BE2C (cell line): ENCODE measurements at regions not wholly inside any gene's neighbourhood (a gene's known extent, or its start where the extent isn't known, plus 50 kb on each side); places are given as distances from the start of the nearest gene placed in this dataset.
A peak's percentile ranks its signal among the peaks of the same experiment; 100 is the strongest.
"Not testable (repeated sequence)": the region's sequence is repeated elsewhere in the genome, so short reads cannot be mapped to it uniquely, and the experiment has no call there.

Experiments
- DNase-seq: peaks from one replicate; pipeline ENCODE4 v3.0.0-alpha.2; 2020
- H3K27me3 ChIP-seq: fragments of 250-450 bp; sonication (Bioruptor Pico); 2 replicates; pipeline ENCODE4 v1.5.1; 2020; ENCODE audit warnings: mild to moderate bottlenecking
- H3K36me3 ChIP-seq: fragments of 250-450 bp; sonication (Bioruptor Pico); 2 replicates; pipeline ENCODE4 v1.5.1; 2020; ENCODE audit warnings: mild to moderate bottlenecking
- H3K4me1 ChIP-seq: fragments of 250-450 bp; sonication (Bioruptor Pico); 2 replicates; pipeline ENCODE4 v1.5.1; 2020
- H3K4me3 ChIP-seq: 2 replicates; pipeline ENCODE4 v1.5.1; 2011; ENCODE audit warnings: low read depth, low read length
- H3K9me3 ChIP-seq: fragments of 250-450 bp; sonication (Bioruptor Pico); 2 replicates; pipeline ENCODE4 v1.5.1; 2020
- TF ChIP-seq, protein P1 (sequence below): IDR thresholded peaks from 2 replicates; pipeline ENCODE4 v1.5.1; 2012; ENCODE audit warnings: mild to moderate bottlenecking, low read depth, low read length

DNA sequence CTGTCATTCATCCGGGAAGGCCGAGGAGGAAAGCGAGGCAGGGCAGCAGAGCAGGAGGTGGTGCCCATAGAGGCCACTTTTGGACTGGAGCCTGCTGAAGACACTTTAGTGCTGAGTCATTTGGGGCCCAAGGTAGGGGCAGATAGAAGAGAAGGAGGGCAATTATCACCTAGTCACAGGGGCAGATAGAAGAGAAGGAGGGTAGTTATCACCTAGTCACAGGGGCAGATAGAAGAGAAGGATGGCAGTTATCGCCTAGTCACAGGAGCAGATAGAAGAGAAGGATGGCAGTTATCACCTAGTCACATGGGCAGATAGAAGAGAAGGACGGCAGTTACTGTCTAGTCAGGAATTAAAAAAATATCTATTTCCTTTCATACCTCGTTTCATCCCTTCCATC, 1372.6 kb downstream of the FOXD4L5 start:
- H3K27me3 ChIP-seq, H3K4me3 ChIP-seq, H3K9me3 ChIP-seq, H3K4me1 ChIP-seq, H3K36me3 ChIP-seq, DNase-seq: not testable (repeated sequence)

GRCh38 chr9:63909076-63909475, 1375.9 kb downstream of the FOXD4L5 start:
- not testable (repeated sequence) for H3K9me3 ChIP-seq, DNase-seq, H3K27me3 ChIP-seq, H3K4me3 ChIP-seq, H3K36me3 ChIP-seq, H3K4me1 ChIP-seq

DNA sequence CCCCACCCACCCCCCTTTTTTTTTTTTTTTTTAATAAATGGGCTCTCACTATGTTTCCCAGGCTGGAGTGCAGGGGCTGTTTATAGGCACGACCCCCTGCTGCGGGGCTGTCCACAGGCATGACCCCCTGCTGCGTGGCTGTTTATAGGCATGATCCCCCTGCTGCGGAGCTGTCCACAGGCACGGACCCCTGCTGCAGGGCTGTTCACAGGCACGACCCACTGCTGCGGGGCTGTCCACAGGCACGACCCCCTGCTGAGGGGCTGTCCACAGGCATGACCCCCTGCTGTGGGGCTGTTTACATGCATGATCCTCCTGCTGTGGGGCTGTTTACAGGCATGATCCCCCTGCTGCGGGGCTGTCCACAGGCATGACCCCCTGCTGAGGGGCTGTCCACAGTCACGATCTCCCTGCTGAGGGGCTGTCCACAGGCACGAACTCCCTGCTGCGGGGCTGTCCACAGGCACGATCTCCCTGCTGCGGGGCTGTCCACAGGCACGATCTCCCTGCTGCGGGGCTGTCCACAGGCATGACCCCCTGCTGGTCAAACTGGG, 1385.3 kb downstream of the FOXD4L5 start:
- not testable (repeated sequence) for H3K9me3 ChIP-seq, H3K4me1 ChIP-seq, DNase-seq, H3K4me3 ChIP-seq, H3K27me3 ChIP-seq, H3K36me3 ChIP-seq

- not testable (repeated sequence) for H3K36me3 ChIP-seq, H3K9me3 ChIP-seq, DNase-seq, H3K4me1 ChIP-seq, H3K27me3 ChIP-seq, H3K4me3 ChIP-seq
Measured at GRCh38 chr9:63881386-63881785, 1403.6 kb downstream of the FOXD4L5 start.

DNA sequence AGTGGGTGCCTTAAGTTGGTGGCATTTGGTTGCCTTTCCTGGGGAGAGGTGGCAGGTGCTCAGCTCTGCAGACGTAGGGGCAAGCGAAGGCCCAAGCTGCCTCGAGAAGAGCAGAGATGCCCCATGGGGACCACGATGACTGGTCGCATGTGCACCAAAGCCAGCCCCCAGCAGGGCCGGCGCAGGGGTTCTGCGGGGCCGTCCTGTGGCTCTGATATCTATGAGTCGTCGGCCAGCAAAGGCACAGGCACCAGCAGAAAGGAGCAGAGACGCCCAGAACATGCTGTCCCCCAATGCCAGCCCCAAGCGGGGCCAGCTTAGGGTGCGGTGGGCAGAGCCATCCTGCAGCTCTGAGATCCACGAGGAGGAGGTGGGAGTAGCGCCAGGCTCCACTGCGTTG, 1408.6 kb downstream of the FOXD4L5 start:
- H3K36me3 ChIP-seq, DNase-seq, H3K9me3 ChIP-seq, H3K27me3 ChIP-seq, H3K4me1 ChIP-seq, H3K4me3 ChIP-seq: not testable (repeated sequence)

DNA sequence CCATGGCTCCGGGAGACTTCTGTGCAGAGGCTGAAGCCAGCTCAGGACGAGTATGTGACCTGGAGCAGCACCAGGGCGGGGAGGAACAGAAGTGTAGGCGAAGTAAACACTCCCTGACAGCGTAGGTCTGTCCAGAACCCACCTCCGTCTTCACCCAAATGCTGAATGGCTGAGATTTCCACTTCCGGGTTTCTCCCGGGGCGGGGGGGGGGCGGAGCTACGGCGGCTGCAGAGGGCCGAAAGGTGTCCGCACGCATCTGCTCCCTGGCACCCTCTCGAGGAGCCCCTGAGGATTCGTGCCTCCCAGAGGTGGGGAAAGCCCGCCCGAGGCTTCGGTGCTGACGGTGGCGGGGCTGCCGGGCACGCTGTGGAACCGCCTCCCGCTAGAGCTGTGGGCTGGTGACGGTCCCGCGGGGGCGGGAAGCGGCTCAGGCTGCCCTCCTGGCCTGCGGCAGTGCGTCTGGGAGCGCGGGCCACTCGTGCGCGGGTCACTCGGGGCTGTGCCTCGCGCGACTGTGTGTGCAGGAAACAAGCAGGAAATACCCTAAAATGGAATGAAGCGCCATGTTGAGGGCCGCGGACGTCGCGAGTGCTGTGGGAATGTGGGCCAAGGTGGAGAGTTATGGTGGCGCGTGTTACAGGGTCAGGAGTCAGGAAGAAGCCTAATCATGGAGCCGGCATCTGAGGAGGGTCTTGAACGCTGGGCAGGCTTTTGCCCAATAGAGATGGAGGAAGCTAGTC, 1425.4 kb downstream of the FOXD4L5 start:
- Histone ChIP-seq H3K27me3 (no peaks in the 10 kb centered on the region), H3K4me1 (no peaks in the 10 kb centered on the region), H3K4me3 (no peak overlapping the region), H3K9me3 (no peaks in the 10 kb centered on the region), H3K36me3 (no peaks in the 10 kb centered on the region)
- DNase-seq, result no peak
- TF ChIP-seq, protein P1, sequence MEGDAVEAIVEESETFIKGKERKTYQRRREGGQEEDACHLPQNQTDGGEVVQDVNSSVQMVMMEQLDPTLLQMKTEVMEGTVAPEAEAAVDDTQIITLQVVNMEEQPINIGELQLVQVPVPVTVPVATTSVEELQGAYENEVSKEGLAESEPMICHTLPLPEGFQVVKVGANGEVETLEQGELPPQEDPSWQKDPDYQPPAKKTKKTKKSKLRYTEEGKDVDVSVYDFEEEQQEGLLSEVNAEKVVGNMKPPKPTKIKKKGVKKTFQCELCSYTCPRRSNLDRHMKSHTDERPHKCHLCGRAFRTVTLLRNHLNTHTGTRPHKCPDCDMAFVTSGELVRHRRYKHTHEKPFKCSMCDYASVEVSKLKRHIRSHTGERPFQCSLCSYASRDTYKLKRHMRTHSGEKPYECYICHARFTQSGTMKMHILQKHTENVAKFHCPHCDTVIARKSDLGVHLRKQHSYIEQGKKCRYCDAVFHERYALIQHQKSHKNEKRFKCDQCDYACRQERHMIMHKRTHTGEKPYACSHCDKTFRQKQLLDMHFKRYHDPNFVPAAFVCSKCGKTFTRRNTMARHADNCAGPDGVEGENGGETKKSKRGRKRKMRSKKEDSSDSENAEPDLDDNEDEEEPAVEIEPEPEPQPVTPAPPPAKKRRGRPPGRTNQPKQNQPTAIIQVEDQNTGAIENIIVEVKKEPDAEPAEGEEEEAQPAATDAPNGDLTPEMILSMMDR, result no peak

DNA sequence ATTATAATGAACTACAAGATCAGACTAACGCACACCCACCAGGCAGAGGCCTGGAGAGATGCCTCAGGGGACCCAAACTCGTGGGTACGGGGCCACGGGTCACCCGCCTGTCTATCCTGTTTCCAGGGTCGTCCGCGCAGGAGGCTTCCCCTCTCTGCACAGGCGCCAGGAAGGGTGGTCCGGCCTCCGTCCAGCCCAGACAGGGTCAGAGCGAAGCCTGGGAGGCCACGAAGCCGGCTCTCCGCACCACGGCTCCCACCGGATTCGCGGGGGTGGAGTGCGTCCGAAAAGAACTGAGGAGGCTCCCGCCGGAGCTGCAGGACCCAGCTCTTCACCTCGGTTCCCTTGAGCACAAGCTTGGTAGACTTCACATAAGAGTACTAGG, 1425.9 kb downstream of the FOXD4L5 start:
- not testable (repeated sequence) for H3K9me3 ChIP-seq, H3K27me3 ChIP-seq, H3K4me1 ChIP-seq, H3K4me3 ChIP-seq, H3K36me3 ChIP-seq
- peak; percentile 3 for DNase-seq

GRCh38 chr9:63853140-63853751, 1431.8 kb downstream of the FOXD4L5 start:
- not testable (repeated sequence) for H3K4me1 ChIP-seq, H3K9me3 ChIP-seq, H3K27me3 ChIP-seq, H3K36me3 ChIP-seq, DNase-seq, H3K4me3 ChIP-seq

- H3K4me1 ChIP-seq, H3K27me3 ChIP-seq, H3K4me3 ChIP-seq, H3K9me3 ChIP-seq, H3K36me3 ChIP-seq, DNase-seq: not testable (repeated sequence)
Measured at GRCh38 chr9:63824804-63825203, 1460.2 kb downstream of the FOXD4L5 start.

GRCh38 chr9:63823375-63824201, 1461.4 kb downstream of the FOXD4L5 start:
- H3K4me1 ChIP-seq, H3K4me3 ChIP-seq, H3K27me3 ChIP-seq, H3K9me3 ChIP-seq, H3K36me3 ChIP-seq, DNase-seq: not testable (repeated sequence)

GRCh38 chr9:63822615-63823374, 1462.2 kb downstream of the FOXD4L5 start:
- H3K4me1 ChIP-seq, H3K9me3 ChIP-seq, H3K36me3 ChIP-seq, H3K4me3 ChIP-seq, H3K27me3 ChIP-seq, DNase-seq: not testable (repeated sequence)

- DNase-seq, H3K27me3 ChIP-seq, H3K9me3 ChIP-seq, H3K4me3 ChIP-seq, H3K36me3 ChIP-seq, H3K4me1 ChIP-seq: not testable (repeated sequence)
Measured at GRCh38 chr9:63821293-63821692, 1463.7 kb downstream of the FOXD4L5 start.

DNA sequence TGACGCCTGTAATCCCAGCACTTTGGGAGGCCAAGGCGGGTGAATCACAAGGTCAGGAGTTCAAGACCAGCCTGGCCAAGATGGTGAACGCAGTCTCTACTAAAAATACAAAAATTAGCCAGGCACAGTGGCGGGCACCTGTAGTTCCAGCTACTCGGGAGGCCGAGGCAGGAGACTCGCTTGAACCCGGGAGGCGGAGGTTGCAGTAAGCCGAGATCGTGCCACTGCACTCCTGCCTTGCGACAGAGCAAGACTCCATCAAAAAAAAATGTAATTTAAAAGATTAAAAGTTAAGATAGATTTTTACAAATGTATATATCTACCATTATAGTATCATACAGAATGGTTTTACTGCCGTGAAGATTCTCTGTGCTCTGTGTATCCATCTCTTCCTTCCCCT, 1464.1 kb downstream of the FOXD4L5 start:
- not testable (repeated sequence) for H3K4me3 ChIP-seq, H3K36me3 ChIP-seq, H3K4me1 ChIP-seq, DNase-seq, H3K9me3 ChIP-seq, H3K27me3 ChIP-seq

DNA sequence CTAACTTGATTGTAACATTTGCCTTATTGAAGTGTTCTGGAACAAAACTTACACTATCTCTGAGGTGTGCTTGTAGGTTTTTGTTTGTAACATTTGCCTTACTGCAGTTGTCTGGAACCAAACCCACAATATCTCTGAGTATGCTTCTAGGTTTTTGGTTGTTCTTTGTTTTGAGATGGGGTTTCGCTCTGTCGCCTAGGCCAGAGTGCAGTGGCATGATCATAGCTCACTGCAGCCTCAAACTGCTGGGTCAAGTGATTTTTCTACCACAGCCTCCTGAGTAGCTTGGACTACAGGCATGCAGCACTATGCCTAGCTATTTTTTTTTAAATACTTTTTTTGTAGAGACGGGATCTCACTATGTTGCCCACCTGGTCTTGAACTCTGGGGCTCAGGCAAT, 1464.6 kb downstream of the FOXD4L5 start:
- H3K27me3 ChIP-seq, H3K9me3 ChIP-seq, H3K4me1 ChIP-seq, DNase-seq, H3K36me3 ChIP-seq, H3K4me3 ChIP-seq: not testable (repeated sequence)
